HG02678 (cell line): ENCODE measurements at regions not wholly inside any gene's neighbourhood (a gene's known extent, or its start where the extent isn't known, plus 50 kb on each side); places are given as distances from the start of the nearest gene placed in this dataset.
A peak's percentile ranks its signal among the peaks of the same experiment; 100 is the strongest.
"Not testable (repeated sequence)": the region's sequence is repeated elsewhere in the genome, so short reads cannot be mapped to it uniquely, and the experiment has no call there.

Experiments
- ATAC-seq: cut with Tn5 transposase; IDR thresholded peaks from one replicate; pipeline ENCODE4 v1.9.1; 2021; ENCODE audit warnings: mild to moderate bottlenecking, moderate library complexity; ENCODE audit not compliant: unreplicated experiment

DNA sequence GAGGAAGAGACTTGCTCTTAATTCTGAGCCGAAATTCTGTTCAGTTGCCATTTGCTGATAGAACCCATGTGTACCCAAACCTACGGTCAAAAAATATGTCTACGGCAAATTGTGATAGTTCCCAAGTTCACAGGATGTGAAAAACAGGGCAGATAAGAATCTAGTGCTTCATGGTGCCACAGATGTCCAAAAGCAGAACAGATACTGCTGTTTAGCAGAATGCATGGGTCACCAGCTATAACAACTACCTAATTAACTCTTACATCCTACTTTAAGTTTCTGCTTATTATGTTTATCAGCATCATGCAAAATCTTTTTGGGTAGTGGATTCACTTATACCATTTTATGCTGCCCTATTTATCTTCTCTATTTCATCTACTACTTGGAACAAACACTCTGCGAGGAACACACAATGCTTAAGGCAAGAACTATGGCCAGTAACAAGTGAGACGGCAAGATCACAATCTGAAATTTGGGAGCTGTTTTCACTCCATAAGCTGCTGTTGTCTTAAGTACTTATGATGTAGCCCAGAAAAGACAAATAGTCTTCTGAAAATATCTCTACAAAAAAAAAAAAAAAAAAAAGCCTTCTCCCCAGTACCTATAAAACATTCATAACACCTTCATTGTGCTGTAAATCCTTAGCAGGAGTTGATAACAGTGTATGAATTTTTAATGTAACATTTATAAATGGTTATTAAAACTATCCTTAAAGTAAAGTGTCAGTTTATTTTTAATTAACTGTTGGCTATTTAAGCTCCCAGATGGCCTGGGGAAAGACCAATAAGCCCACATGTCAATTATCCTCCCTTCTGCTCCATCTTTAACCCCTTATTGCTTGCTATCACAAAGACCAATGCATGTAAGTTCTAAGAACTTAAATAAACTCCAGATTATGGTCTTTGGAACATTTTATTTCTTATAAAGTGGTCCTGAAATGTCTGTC, 232.3 kb downstream of the TLR4 start:
- ATAC-seq: peak; percentile 100

DNA sequence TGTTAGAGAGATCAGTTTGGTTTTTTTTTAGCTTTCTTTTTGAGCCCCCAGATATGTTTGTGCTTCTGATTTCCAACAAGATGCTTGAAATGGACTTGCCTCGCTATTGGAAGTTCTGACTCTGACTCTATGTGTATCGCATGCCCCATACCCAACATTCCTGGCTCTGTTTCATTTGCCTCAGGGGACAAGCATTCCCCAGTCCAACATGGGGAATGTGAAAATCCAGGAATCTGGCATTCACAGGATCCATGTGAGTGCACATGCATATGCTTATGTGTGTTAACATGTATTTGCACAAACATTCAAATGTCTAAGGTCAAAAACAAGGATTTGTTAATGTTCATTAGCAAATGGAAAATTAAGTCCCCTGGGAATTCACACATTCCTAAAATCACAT, 233.9 kb downstream of the TLR4 start:
- ATAC-seq: no peak

DNA sequence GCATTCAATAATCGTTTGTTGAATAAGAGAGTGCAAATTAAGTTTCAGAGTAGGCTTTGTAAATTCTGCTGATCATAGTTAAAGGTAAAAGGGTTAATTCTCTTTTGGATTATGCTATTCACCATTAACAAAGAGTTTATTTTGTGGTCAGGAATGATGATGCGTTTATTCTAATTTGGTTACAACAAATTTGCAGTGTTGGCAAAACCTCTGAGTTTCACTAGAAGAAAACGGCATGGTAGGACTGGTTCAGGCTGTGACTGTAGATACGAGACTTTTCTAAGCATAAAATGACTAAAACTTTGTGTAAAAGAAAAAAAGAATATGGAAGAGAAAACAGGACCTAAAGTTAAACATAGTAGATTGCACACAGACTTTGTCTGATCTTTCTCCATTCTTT, 234.7 kb downstream of the TLR4 start:
- no peak for ATAC-seq

DNA sequence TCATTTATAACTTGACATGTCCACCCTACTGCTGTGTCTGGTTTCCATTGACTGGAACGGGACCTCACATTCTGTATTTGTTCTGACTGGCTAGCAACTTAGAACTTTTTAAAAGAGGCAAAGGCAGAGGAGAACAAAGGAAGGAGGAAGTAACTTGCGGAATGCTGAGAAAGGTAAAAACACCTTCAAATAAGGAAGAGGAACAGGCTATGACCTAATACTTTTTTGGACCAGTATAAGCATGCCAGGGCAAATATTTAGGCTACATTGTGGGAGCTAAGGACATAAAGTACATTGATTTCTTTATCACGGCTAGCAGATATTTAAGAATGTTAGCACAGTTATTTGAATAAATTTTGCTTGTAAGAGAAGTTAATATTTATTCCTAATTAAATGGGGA, 240.5 kb downstream of the TLR4 start:
- ATAC-seq: not testable (repeated sequence)

DNA sequence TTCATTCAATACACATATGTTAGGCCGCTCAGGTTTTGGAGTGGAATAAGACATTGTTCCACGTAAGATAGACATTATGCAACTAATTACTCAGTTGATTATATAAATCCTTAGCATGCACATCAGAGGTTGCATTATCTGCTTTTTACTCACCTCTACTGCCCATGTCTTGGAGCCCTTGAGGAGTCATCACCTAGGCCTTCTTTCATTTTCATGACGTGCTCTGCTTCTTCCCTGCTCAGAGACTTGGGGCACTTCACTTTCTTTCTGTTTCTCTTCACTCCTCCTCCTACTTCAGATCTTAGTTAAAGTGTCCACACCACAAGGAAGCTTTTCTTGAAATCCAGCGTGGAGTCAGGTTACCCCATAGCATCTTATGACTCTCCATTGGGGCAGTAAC, 241.1 kb downstream of the TLR4 start:
- no peak for ATAC-seq

DNA sequence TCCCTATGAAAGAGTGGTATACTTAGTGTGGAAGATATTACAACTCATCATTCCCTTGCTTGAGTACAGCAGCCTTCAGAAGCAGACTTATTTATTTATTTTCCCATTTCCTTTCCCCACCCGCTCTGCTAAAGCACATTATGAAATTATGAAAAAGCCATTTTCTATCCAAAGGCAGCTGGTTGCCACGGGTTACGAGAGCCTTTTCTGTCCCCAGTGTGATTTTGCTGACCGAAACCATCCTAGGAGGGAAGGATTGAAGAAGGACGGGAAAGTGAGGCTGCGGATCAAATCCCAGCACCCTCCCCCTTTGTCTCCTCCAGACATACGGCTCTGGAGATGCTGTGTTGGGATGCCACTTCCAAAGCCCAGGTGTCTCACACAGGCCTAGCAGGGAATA, 246.9 kb downstream of the TLR4 start:
- no peak for ATAC-seq

DNA sequence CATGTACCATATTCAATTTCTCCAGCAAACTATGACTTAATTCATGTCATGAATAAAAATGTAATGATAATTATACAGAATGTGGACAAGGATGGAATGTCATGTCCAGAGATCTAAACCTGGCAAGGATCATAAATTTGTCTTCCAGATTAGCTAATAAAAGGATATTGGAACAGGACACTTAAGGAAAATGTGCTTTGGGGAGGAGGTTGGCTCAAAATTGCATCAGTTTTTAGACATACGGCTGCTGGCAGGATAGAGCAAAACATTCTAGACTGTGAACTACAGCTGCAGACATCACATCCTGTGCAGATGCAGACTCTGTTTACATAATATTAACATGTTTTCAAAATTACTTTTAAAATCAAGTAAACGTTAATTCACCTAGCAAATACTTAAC, 248.4 kb downstream of the TLR4 start:
- ATAC-seq: no peak

DNA sequence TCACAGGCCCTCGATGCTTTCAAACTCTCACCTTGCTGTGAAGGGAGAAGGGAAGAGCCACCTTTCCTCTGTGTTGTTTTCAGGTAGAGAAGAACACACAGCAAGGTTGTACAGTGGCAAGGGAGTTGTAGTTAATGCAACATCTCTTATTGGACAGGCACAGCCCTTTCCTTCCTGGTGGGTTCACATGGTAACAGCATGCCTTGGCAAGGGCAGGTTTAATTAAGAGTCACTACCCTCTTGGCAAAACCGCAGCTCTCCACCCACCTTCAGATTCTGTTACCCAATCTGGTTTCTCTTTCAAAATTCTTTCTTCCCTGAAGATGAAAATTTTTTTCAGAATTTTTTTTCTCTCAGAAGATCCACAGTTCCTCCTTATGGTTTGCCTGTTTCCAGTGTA, 253.1 kb downstream of the TLR4 start:
- ATAC-seq: no peak

DNA sequence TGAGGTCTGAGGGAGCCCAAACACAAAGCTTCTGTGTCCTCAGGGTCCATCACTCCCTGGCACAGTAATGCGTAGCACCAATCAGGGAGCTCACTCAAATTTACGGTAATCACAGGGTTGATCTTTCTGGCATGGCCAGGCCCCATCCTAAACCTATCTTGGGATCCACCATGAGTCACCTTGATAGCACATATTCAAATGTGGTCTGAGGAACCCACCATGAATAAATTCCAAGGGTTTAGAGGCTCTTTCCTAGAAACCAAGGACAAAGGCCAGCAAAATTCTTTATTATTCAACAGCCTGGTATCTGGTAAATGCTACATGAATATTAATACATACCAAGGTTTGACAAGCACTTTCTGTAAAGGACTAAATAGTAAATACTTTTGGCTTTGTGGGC, 254.5 kb downstream of the TLR4 start:
- ATAC-seq: no peak

DNA sequence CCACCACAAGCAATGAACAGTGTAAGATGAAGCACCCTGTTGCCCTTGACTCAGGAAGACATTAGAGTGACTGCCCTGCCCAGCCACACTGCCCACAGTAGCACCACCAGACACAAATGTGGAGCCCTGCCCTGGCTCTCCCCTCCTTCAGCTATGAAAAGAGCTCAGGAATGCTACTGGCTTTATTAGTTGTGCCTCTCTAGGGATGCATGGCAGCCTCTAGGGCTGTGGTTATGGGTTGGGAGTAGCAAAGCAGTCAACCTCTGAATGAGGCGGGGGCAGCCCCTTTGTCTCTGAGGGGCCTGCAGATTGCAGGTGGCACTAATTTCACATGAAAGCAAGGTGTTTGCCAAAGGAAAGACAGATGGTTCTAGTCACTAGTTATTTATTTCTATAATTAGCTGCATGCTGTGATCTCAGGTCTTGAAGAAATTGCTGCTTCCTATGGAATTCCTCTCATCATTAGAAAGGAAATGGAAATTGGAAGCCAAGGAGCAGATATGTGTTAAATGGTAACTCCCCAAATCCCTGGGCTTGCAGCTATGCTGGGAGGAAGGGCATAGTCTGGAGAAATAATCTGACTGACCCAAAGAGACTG, 259.4 kb downstream of the TLR4 start:
- no peak for ATAC-seq

DNA sequence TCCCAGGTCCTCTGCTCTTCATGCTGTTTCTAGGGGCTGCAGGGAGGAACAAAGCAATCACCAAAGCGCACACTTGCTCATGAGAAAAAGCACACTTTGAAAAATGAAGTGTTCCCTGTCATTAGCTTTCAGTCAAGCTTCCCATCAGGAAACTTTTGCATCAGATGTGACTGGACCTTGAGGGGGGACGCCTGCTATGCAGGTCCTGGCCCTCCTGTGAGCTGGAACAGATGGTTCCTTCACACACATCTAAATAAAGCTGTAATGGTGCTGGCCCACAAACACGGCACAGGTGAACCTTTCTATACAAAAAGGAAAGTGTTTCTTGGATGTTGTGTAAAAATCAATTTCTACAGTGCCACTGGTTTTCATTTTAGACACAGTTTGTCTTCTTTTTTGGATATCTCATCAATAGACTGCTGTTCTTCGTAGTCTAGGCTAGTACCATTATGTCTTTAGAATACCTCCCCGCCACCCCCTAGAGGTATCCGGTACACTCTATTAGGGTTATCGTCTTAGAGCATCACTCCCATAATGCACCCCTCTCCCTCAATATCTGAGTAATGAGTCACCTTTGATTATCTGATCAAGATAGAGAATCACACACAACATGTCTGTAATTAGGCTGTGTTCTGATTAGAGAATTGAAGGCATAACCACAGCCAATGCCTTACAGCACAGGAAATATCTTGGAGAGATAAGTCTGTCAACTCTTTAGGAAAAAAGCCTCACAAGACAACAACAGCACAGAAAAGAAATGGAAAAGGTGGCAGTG, 266.3 kb downstream of the TLR4 start:
- ATAC-seq: no peak

DNA sequence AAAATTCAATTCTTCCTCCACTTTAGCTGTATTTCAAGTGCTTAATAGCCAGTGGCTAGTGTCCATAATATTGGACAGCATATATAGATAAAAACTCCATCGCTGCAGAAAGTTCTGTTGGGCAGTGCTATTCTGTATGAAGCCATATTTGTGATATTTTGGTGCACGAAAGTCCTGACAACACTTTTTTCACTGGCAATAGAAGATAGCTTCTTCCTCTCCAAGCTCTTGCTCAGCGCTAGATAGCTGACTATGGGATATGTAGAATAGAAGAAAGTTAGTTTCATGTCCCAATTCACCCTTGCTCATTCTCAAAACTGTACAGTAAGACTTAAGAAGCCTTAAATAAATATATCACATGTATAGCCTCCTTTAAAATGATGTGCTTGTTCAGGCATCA, 269.9 kb downstream of the TLR4 start:
- ATAC-seq: no peak

DNA sequence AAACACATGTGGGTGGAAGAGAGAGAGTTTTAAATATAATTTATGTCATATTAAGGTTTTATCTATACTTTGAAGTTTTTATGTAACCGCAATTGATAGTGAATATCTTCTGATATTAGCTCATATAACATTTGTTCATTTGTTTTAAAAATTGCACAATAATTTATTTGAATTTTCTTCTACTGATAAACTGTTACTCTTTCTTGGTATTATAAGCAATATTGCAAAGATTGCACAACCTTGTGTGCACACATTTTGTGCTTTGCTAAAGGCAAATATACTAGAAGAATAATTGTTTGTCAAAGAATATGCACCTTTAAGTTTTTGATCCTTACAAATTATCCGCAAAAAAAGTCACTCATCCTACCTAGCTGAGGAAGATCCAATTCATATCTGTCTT, 275.7 kb downstream of the TLR4 start:
- ATAC-seq: no peak

DNA sequence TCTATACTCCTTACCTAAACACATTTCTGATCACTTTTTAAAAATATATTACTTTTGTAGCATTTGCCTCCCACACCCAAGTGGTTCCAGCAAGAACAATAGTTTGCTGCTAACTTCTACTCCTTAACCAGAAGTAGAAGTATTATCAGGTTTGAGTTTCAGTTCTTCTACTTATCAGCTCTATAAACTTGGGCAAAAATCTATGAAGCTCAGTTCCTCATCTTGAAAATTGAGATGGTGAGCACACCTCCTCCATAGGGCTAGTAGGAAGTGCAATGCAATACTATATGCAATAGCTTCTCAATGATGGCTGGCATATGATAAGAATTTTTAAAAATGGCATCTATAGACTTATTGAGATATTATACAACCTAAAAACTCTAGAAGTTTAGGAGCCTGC, 283.7 kb downstream of the TLR4 start:
- ATAC-seq: no peak

DNA sequence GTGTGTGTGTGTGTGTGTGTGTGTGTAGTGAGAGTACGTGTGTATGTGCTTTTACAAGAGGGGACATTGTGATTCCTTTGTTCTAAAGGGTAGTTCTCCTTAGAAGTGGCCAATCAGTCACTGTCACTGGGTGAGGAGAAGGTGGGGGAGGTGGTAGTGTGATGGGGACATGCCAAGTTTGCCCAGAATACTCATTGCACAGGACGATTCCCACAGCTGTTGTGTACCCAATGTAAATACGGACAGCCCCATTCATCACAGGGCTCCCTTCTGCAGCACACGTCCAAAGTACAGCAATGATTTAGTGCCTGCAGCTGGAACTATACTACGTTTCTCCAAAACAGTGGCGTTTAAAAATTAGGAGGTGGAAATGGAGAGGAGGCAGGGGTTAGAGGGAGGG, 287.8 kb downstream of the TLR4 start:
- no peak for ATAC-seq

DNA sequence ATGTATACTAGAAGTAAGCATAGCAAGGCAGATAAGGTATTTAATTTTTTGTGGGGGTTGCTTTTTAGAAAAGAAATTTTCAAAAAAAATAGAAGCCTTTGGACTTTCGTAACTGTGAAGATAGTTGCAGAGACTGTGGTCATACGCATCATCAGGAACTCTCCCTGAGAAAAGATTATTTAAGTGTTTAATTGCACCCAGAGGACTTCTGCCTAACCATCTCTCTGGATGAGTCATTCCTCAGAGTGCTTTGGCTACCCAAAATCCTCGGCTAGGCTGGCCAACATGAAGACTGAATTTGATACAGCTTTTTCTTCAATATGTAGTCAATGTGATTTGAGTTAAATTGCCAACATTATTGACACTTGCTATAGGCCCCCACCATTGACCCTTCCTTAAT, 296.4 kb downstream of the TLR4 start:
- no peak for ATAC-seq

DNA sequence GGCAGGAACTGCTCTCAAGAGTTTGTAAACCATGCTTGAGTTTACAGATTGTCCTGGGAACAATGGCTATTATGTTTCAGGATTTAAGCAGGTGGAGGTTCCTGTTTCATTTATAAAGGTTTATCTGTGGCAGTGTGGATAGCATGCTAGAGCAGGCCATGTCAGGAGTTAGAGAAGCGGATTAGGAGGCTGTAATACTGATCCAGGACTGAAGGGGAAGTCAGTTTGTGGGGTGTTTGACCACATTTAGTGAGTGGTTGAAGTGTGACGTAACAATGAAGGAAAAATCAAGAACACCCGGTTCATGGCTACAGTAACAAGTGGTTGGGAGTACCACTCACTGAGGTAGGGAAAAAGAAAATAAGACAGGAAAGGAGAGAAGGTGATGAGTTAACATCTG, 299.0 kb downstream of the TLR4 start:
- ATAC-seq: no peak

DNA sequence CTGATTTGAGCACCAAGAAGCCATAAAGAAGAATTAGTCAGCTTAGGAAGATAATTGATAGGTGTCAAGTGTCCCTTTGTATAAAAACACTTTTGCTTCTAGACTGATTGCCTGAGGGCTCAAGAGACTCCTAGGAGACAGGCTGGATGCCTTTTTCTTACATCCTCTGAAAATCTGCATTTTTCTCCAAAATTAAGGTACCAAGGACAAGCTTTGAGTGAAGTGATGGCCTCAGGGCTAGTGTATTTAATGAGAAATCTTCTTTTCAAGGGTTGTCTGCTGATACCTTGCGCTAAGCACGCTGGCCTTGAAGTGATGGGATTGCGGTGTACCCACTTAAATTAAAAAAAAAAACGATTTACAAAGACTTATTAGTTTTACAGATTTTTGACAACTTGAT, 304.0 kb downstream of the TLR4 start:
- no peak for ATAC-seq

DNA sequence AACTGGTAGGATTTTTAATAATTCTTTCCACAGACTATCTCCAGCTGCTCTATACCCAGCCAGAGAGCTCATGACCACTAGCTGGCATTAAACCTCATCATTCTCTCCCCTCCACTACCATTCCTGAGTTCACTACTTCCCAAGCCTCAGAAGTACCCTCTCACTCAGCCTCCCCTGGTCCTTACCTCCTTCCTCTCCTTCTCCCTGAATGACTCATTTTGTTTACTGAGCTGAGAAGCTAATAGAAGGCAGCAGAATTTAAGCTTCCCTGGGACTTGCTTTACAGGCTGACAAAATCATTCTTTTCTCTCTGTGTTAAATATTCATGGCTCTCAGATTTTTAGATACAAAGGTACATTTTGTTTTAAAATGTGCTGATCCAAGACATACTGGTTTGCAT, 305.4 kb downstream of the TLR4 start:
- no peak for ATAC-seq

DNA sequence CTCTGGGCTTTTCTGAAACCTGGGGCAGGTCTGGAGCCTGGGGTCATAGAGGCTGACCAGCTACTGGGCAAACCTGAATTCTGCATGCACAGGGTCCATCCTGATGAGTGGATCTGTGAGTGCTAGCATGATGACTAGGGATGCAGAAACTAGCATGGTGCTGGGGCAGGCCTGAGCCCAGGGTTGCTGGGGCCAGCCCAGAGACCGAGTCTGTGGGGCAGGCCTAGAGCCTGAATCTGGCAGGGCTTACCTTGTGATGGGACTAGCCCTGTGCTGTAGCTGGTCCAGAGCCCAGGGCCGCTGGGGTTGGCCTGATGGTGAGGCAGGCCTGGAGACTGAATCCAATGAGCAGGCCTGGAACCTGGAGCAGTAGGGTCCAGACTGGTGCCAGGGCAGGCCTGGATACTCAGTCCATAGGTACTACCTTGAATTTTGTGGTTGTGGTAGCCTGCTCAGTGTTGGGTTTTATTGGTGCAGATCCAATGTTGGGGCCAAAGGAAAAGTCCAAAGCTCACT, 313.5 kb downstream of the TLR4 start:
- ATAC-seq: no peak

DNA sequence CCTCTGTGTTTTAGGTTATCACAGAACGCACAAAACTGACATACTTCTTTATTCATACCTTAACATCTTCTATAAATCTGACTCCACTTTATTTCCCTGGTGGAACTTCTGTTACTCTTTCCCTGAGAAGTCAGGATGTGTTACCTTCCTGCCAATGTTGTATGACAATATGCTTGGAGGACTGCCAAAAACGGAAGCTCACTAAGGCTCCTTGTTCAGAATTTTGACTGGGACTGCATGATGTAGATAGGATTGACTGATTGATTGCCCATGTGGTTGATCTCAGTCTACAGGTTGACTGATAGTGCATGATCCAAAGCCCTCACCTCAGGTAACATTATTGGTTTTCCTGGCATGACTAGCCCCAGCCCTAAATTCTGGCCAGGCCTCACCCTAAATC, 319.4 kb downstream of the TLR4 start:
- no peak for ATAC-seq

DNA sequence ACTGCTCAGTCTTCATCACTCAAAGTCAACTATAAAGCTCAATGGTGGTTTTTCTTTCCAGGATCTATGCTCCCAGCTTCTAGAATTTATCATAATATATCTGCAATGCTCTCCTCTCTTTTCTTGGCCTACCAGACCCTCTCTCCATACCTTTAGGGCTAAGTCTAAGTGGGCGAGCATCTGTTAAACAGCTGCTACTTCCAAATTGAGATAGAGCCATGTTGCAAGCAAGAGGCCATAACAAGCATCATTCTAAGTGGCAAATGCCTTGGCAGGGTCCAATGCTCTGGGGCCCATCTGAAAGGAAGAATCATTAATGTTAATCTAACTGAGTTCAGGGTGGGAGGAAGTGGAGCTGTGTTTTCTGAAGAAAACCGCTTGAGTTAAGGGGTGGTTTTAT, 324.0 kb downstream of the TLR4 start:
- no peak for ATAC-seq
